Body of pancreas (tissue), 4 donors: ENCODE measurements at regions not wholly inside any gene's neighbourhood (a gene's known extent, or its start where the extent isn't known, plus 50 kb on each side); places are given as distances from the start of the nearest gene placed in this dataset.

Experiments
- CTCF ChIP-seq, 7 experiments: fragments of 450-650 bp in 4 of 7; fragments of 200-600 bp in 3 of 7; sonication (generic) in 3 of 7; IDR thresholded peaks; one replicate each; pipeline ENCODE4 v1.5.1; 2016 to 2019; ENCODE audit warnings: antibody characterized with exemption in 7 of 7
- POLR2A ChIP-seq, 3 donors: fragments of 450-650 bp; IDR thresholded peaks; one replicate each; pipeline ENCODE4 v1.6.1; 2016; ENCODE audit warnings: antibody characterized with exemption in 3 of 3, mild to moderate bottlenecking in 2 of 3

DNA sequence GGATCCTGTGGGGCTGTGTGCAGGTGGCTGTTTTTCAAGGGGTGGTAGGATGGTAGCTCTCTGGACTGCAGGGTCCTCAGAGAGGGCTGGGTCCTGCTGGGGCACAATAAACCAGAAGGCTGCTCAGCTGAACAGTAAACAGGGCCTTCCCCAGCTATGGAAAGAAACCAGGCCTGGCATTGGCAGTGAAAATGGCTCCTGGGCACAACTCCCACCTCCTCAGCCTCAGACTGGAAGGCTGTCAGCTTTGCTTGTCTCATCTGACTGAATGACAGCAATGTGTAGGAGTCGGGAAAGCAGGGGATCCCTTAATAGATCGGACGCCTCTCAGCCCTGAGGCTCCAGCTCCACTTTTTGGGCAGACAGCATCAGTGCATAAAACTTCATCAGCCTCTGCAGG, 59.8 kb upstream of the NLRP1 start:
- no peak for TF ChIP-seq CTCF (IDR thresholded peaks at IDR 0.05)
- no peak for TF ChIP-seq POLR2A (IDR thresholded peaks at IDR 0.05)
